GM12892 (cell line): ENCODE measurements at regions not wholly inside any gene's neighbourhood (a gene's known extent, or its start where the extent isn't known, plus 50 kb on each side); places are given as distances from the start of the nearest gene placed in this dataset.

Source experiments
- POLR2A ChIP-seq: IDR thresholded peaks from 2 replicates; pipeline ENCODE4 v1.6.1; 2011; ENCODE audit warnings: low read depth, low read length, control low read depth
- POLR2AphosphoS5 ChIP-seq: IDR thresholded peaks from 2 replicates; pipeline ENCODE4 v1.6.1; 2011; ENCODE audit warnings: low read depth, low read length, control low read depth
- TAF1 ChIP-seq: IDR thresholded peaks from 2 replicates; pipeline ENCODE4 v1.6.1; 2011; ENCODE audit warnings: low read depth, mild to moderate bottlenecking, control low read depth, low read length, borderline replicate concordance

- no peak for TF ChIP-seq POLR2A
- no peak for TF ChIP-seq TAF1
- TF ChIP-seq POLR2AphosphoS5 = no peak
Observed at GRCh38 chr5:93267276-93267675, 313.7 kb downstream of the NR2F1-AS1 start.
